Fibroblast of lung (primary cell): ENCODE measurements at regions not wholly inside any gene's neighbourhood (a gene's known extent, or its start where the extent isn't known, plus 50 kb on each side); places are given as distances from the start of the nearest gene placed in this dataset.

ENCODE experiments used
- DNase-seq, 2 donors: peaks; one replicate each; pipeline versions ENCODE4 v3.0.0 to v3.0.0-alpha.2; 2010; ENCODE audit warnings: low read depth in 2 of 2
- H2AFZ ChIP-seq: 2 replicates; pipeline ENCODE4 v1.5.1; 2012; ENCODE audit warnings: low read length, control low read depth, inconsistent platforms
- H3K27ac ChIP-seq: 2 replicates; pipeline ENCODE4 v1.5.1; 2011; ENCODE audit warnings: low read length, control low read depth; ENCODE audit not compliant: insufficient read depth
- H3K27me3 ChIP-seq: 2 replicates; pipeline ENCODE4 v1.5.1; 2011; ENCODE audit warnings: mild to moderate bottlenecking, low read length; ENCODE audit not compliant: control insufficient read depth, insufficient read depth
- H3K36me3 ChIP-seq: 2 replicates; pipeline ENCODE4 v1.5.1; 2011; ENCODE audit warnings: low read length; ENCODE audit not compliant: control insufficient read depth, insufficient read depth
- H3K4me1 ChIP-seq: 2 replicates; pipeline ENCODE4 v1.5.1; 2011; ENCODE audit warnings: low read length; ENCODE audit not compliant: control insufficient read depth, insufficient read depth; ENCODE audit errors: extremely low read depth
- H3K4me2 ChIP-seq: 2 replicates; pipeline ENCODE4 v1.5.1; 2011; ENCODE audit warnings: low read length, control low read depth; ENCODE audit not compliant: insufficient read depth; ENCODE audit errors: extremely low read depth
- H3K4me3 ChIP-seq, 4 experiments: fragments of 200-600 bp in 1 of 4; sonication (generic) in 1 of 4; replicated peaks in 1 of 4; 2 replicates each; pipeline ENCODE4 v1.5.1; 2011 to 2016; ENCODE audit warnings: low read length in 4 of 4, low read depth in 3 of 4, mild to moderate bottlenecking in 3 of 4, control low read depth in 2 of 4, inconsistent platforms in 1 of 4, mixed read lengths in 1 of 4; ENCODE audit not compliant: insufficient read depth in 1 of 4; ENCODE audit errors: control extremely low read depth in 1 of 4
- H3K79me2 ChIP-seq: 2 replicates; pipeline ENCODE4 v1.5.1; 2012; ENCODE audit warnings: mild to moderate bottlenecking, low read length, inconsistent platforms; ENCODE audit not compliant: control insufficient read depth, insufficient read depth
- H3K9ac ChIP-seq: 2 replicates; pipeline ENCODE4 v1.5.1; 2011; ENCODE audit warnings: mild to moderate bottlenecking, low read length, control low read depth; ENCODE audit not compliant: insufficient read depth
- H3K9me3 ChIP-seq: 2 replicates; pipeline ENCODE4 v1.5.1; 2012; ENCODE audit warnings: low read depth, low read length; ENCODE audit not compliant: control insufficient read depth, insufficient read depth
- H4K20me1 ChIP-seq: 2 replicates; pipeline ENCODE4 v1.5.1; 2011; ENCODE audit warnings: low read length; ENCODE audit not compliant: control insufficient read depth, insufficient read depth; ENCODE audit errors: extremely low read depth
- EZH2 ChIP-seq: IDR thresholded peaks from 2 replicates; pipeline ENCODE4 v1.5.1; 2012; ENCODE audit warnings: low read length, control low read depth, mild to moderate bottlenecking; ENCODE audit errors: missing control alignments
- TF ChIP-seq, protein P1 (sequence below), 2 donors: IDR thresholded peaks in 1 of 2; conservative IDR thresholded peaks in 1 of 2; 1 replicate in 1 of 2; 2 replicates in 1 of 2; pipeline ENCODE4 v1.5.1; 2011 to 2012; ENCODE audit warnings: low read length in 2 of 2, control low read depth in 1 of 2, inconsistent platforms in 1 of 2, low read depth in 1 of 2, mild to moderate bottlenecking in 1 of 2

DNA sequence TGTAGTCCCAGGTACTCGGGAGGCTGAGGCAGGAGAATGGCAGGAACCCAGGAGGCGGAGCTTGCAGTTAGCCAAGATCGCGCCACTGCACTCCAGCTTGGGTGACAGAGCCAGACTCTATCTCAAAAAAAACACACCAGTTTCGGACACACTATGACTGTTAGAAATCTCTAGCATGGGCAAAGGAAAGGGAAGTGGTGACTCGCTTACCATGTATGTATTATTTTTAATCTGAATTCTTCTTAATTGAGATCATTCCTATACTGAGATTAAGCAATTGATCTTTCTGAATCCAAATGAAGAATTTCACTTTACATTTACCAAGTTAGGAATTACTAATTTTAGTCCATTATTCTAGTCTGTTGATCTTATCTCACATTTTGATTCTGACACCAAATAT lies 459.2 kb upstream of the ALCAM start:
- Histone ChIP-seq H2AFZ (no peak overlapping the region), H3K4me3 (no peak overlapping the region), H3K4me1 (peaks cover 11% of the 10 kb centered on the region), H3K4me2 (peak overlapping the region; percentile 27), H3K79me2 (no peaks in the 10 kb centered on the region), H3K27ac (peak overlapping the region; percentile 41), H4K20me1 (no peaks in the 10 kb centered on the region), H3K27me3 (no peaks in the 10 kb centered on the region), H3K36me3 (no peaks in the 10 kb centered on the region), H3K9me3 (no peaks in the 10 kb centered on the region), H3K9ac (no peak overlapping the region)
- no peak for TF ChIP-seq EZH2
- TF ChIP-seq, protein P1, sequence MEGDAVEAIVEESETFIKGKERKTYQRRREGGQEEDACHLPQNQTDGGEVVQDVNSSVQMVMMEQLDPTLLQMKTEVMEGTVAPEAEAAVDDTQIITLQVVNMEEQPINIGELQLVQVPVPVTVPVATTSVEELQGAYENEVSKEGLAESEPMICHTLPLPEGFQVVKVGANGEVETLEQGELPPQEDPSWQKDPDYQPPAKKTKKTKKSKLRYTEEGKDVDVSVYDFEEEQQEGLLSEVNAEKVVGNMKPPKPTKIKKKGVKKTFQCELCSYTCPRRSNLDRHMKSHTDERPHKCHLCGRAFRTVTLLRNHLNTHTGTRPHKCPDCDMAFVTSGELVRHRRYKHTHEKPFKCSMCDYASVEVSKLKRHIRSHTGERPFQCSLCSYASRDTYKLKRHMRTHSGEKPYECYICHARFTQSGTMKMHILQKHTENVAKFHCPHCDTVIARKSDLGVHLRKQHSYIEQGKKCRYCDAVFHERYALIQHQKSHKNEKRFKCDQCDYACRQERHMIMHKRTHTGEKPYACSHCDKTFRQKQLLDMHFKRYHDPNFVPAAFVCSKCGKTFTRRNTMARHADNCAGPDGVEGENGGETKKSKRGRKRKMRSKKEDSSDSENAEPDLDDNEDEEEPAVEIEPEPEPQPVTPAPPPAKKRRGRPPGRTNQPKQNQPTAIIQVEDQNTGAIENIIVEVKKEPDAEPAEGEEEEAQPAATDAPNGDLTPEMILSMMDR (conservative IDR thresholded peaks at IDR 0.05 in 1 of 2, IDR thresholded peaks at IDR 0.05 in 1 of 2; ENCODE audit: low read depth in 1 of 2, low read length in 2 of 2), result no peak
- DNase-seq, result peak; percentile 82

DNA sequence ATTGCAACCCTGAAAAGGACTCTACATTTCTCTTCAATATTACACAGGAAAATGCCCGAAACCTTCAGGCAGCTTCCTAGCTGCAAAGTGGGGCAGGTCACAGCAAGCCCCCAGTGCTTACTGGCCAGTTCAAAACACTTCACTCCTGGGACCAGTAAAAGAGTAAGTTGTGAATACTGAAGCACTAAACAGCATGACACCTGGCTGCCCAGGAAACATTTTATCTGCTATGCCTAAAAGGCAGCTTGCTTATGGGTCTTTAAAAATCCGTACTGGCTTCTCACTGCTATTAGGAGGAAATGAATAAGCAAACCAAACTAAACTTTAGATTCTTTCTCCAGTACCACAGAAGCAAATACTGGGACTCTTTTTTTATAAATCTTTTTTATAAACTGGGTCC lies 457.9 kb upstream of the ALCAM start:
- Histone ChIP-seq H3K27me3 (no peaks in the 10 kb centered on the region), H2AFZ (peak overlapping the region; percentile 4), H3K36me3 (no peaks in the 10 kb centered on the region), H4K20me1 (no peaks in the 10 kb centered on the region), H3K4me3 (no peak overlapping the region), H3K9ac (no peak overlapping the region), H3K9me3 (no peaks in the 10 kb centered on the region), H3K4me1 (peaks cover 11% of the 10 kb centered on the region), H3K4me2 (peak overlapping the region; percentile 48), H3K27ac (peak overlapping the region; percentile 74), H3K79me2 (no peaks in the 10 kb centered on the region)
- no peak for DNase-seq
- TF ChIP-seq, protein P1 (conservative IDR thresholded peaks at IDR 0.05 in 1 of 2, IDR thresholded peaks at IDR 0.05 in 1 of 2; ENCODE audit: low read depth in 1 of 2, low read length in 2 of 2), result no peak
- TF ChIP-seq EZH2, result no peak

DNA sequence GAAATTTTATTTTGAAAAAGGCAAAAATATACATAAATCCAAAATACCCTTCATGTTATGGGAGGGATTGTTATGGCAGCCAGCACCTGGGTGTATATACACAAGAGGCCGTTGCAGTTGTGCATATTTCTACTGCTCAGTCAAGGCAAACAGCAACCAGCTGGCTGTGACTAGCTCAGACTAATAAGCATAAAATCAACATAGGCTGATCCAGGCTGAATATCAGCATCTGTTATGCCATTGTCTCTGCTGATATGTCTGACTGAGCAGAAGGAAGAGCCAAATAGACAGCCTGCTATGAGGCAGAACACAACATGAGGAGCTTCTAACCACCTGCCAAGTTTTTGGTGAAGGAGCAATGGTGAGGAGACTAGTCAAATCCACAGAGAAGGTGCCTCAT lies 457.5 kb upstream of the ALCAM start:
- no peaks in the 10 kb centered on the region for H3K79me2 ChIP-seq
- no peak for TF ChIP-seq EZH2
- TF ChIP-seq, protein P1 (conservative IDR thresholded peaks at IDR 0.05 in 1 of 2, IDR thresholded peaks at IDR 0.05 in 1 of 2; ENCODE audit: low read depth in 1 of 2, low read length in 2 of 2), result no peak
- no peaks in the 10 kb centered on the region for H3K27me3 ChIP-seq
- no peak overlapping the region for H3K9ac ChIP-seq
- peak overlapping the region; percentile 43 for H2AFZ ChIP-seq
- H3K4me3 ChIP-seq, result no peak overlapping the region
- no peaks in the 10 kb centered on the region for H4K20me1 ChIP-seq
- peak overlapping the region; percentile 48 for H3K4me2 ChIP-seq
- H3K36me3 ChIP-seq, result no peaks in the 10 kb centered on the region
- H3K27ac ChIP-seq, result peak overlapping the region; percentile 74
- H3K4me1 ChIP-seq, result peaks cover 11% of the 10 kb centered on the region
- peak; percentile 69 to 79 for DNase-seq
- H3K9me3 ChIP-seq, result no peaks in the 10 kb centered on the region
